Urothelium cell line (cell line): ENCODE measurements at regions not wholly inside any gene's neighbourhood (a gene's known extent, or its start where the extent isn't known, plus 50 kb on each side); places are given as distances from the start of the nearest gene placed in this dataset.

Source experiments
- DNase-seq: peaks from one replicate; pipeline ENCODE4 v3.0.0; 2011; ENCODE audit warnings: low spot score, mixed read lengths
- FAIRE-seq: peaks from 2 replicates; lab custom pipeline; 2011; peaks lifted over from hg19 to GRCh38; lab: Jason Lieb, UNC

GRCh38 chr18:54531402-54532065 lies 59.5 kb upstream of the DYNAP start:
- DNase-seq (no peak), FAIRE-seq (no peak)

DNA sequence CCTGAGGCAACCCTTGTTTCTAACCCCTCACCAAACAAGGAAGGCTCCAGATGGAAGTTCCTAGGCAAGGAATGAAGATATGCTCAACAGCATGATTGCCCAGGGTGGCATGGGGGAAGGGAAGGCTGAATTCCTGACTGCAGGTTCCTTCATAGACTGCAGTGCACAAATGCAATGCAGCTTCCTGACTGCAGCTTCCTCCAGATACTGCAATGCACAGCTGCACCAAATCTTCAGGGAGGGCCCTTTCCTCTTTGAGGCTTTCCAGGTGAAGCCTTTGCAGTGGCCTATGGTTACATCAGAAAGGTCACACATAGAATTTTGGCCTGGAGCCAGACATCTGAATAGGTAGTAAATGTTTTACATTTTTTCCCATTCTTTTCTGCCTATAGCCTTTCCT lies 58.8 kb upstream of the DYNAP start:
- FAIRE-seq = no peak

GRCh38 chr18:54532962-54533361 lies 58.1 kb upstream of the DYNAP start:
- no peak for DNase-seq
- FAIRE-seq = no peak

More for the DNA sequence above, 58.8 kb upstream of the DYNAP start:
- no peak for DNase-seq
